ENCODE measurements at regions not wholly inside any gene's neighbourhood (a gene's known extent, or its start where the extent isn't known, plus 50 kb on each side); places are given as distances from the start of the nearest gene placed in this dataset.

GRCh38 chr5:124634741-124635323 is 111.6 kb downstream of the ZNF608 start:
- Histone ChIP-seq H3K36me3 (peaks cover 0 to 24% (median 17%) of the 10 kb centered on the region in 4 donors), H3K27ac (peak overlapping the region in 1 of 5 donors; percentile 15), H3K4me1 (peaks cover 0 to 18% (median 11%) of the 10 kb centered on the region in 4 donors), H3K27me3 (no peaks in the 10 kb centered on the region), H3K9me3 (no peaks in the 10 kb centered on the region), H3K4me3 (no peak overlapping the region)
- intact Hi-C loops (cut with DNase I; ENCODE audit: low total_unique reads): no loop called here
- DNase-seq: peak in 1 of 2 donors; percentile 48
- TF ChIP-seq POLR2A (IDR thresholded peaks at IDR 0.05) (no peak), CTCF (IDR thresholded peaks at IDR 0.05) (no peak), EP300 (IDR thresholded peaks at IDR 0.05) (no peak), POLR2AphosphoS5 (IDR thresholded peaks at IDR 0.05) (no peak)
- WGBS, 5 donors: 49 to 55% (median 54%) methylated on average over 3 of the region's 3 CpGs

GRCh38 chr5:124634228-124634739 is 112.2 kb downstream of the ZNF608 start:
- no peaks in the 10 kb centered on the region for H3K27me3 ChIP-seq
- peaks cover 0 to 18% (median 11%) of the 10 kb centered on the region in 4 donors for H3K4me1 ChIP-seq
- no peak overlapping the region for H3K4me3 ChIP-seq
- no peak for TF ChIP-seq EP300 (IDR thresholded peaks at IDR 0.05)
- TF ChIP-seq POLR2AphosphoS5 (IDR thresholded peaks at IDR 0.05): no peak
- no peak for TF ChIP-seq POLR2A (IDR thresholded peaks at IDR 0.05)
- no peak for TF ChIP-seq CTCF (IDR thresholded peaks at IDR 0.05)
- no peak for DNase-seq
- no peaks in the 10 kb centered on the region for H3K9me3 ChIP-seq
- intact Hi-C loops (cut with DNase I; ENCODE audit: low total_unique reads): no loop called here
- WGBS, 5 donors: 22 to 41% (median 35%) methylated on average over 1 of the region's 1 CpG
- H3K27ac ChIP-seq: peak overlapping the region in 1 of 5 donors; percentile 15
- H3K36me3 ChIP-seq: peaks cover 0 to 22% (median 15%) of the 10 kb centered on the region in 4 donors

- no peak for DNase-seq
- H3K27ac ChIP-seq: no peak overlapping the region
Observed at GRCh38 chr5:124633209-124633608, 113.2 kb downstream of the ZNF608 start.

More at GRCh38 chr5:124633209-124633608, 113.2 kb downstream of the ZNF608 start:
- WGBS, 5 donors: 89 to 97% (median 92%) methylated on average over 5 of the region's 5 CpGs
- peaks cover 0 to 13% (median 9%) of the 10 kb centered on the region in 4 donors for H3K36me3 ChIP-seq
- TF ChIP-seq EP300 (IDR thresholded peaks at IDR 0.05) (no peak), POLR2AphosphoS5 (IDR thresholded peaks at IDR 0.05) (no peak), CTCF (IDR thresholded peaks at IDR 0.05) (no peak), POLR2A (IDR thresholded peaks at IDR 0.05) (no peak)
- no peak overlapping the region for H3K4me3 ChIP-seq
- no peaks in the 10 kb centered on the region for H3K9me3 ChIP-seq
- no peaks in the 10 kb centered on the region for H3K27me3 ChIP-seq
- H3K4me1 ChIP-seq: peaks cover 0 to 18% (median 11%) of the 10 kb centered on the region in 4 donors
- intact Hi-C loops (cut with DNase I; ENCODE audit: low total_unique reads): no loop called here

All from stomach (tissue), 8 donors.